GM13977 (cell line): ENCODE measurements at regions not wholly inside any gene's neighbourhood (a gene's known extent, or its start where the extent isn't known, plus 50 kb on each side); places are given as distances from the start of the nearest gene placed in this dataset.

Experiments
- DNase-seq: peaks from one replicate; pipeline ENCODE4 v3.0.0; 2012; ENCODE audit warnings: low spot score
- CTCF ChIP-seq: IDR thresholded peaks from 2 replicates; pipeline ENCODE4 v1.5.1; 2012; ENCODE audit warnings: mild to moderate bottlenecking, control low read depth; ENCODE audit not compliant: insufficient read depth; ENCODE audit errors: extremely low read depth, missing control alignments
- in situ Hi-C: fragments of 300-500 bp; cut with MboI; formaldehyde crosslinking; loops from one replicate; pipeline ENCODE4 v1.12.0; 2022; ENCODE audit warnings: low sequenced_read_pairs, low pct_unique_long_range_greater_than_20kb, mixed read lengths, inconsistent platforms; ENCODE audit not compliant: unreplicated experiment

GRCh38 chr9:17011880-17012279 lies 123.0 kb upstream of the CNTLN start:
- in situ Hi-C loops: no loop called here
- no peak for DNase-seq
- no peak for TF ChIP-seq CTCF

- in situ Hi-C loops: no loop called here
- TF ChIP-seq CTCF: no peak
- no peak for DNase-seq
These were observed 125.8 kb upstream of the CNTLN start for GRCh38 chr9:17009071-17009470.

GRCh38 chr9:17005056-17005823 lies 129.6 kb upstream of the CNTLN start:
- TF ChIP-seq CTCF: no peak
- DNase-seq: no peak
- in situ Hi-C loops: no loop called here

GRCh38 chr9:17004500-17004899 lies 130.3 kb upstream of the CNTLN start:
- no peak for TF ChIP-seq CTCF
- no peak for DNase-seq
- in situ Hi-C loops: no loop called here

- in situ Hi-C loops: no loop called here
- TF ChIP-seq CTCF: no peak
- DNase-seq: no peak
These were observed 131.1 kb upstream of the CNTLN start for GRCh38 chr9:17003576-17004240.

GRCh38 chr9:16996901-16997491 lies 126.5 kb upstream of the BNC2 start:
- in situ Hi-C loops: no loop called here
- TF ChIP-seq CTCF: no peak
- no peak for DNase-seq
